Activated T-cell treated with anti-CD3 and anti-CD28 coated beads, Interleukin-2, amount 50 U/mL, for 1 hour (primary cell): ENCODE measurements at regions not wholly inside any gene's neighbourhood (a gene's known extent, or its start where the extent isn't known, plus 50 kb on each side); places are given as distances from the start of the nearest gene placed in this dataset.
A peak's percentile ranks its signal among the peaks of the same experiment; 100 is the strongest.
"Not testable (repeated sequence)": the region's sequence is repeated elsewhere in the genome, so short reads cannot be mapped to it uniquely, and the experiment has no call there.

Source experiments
- DNase-seq: peaks from one replicate; pipeline ENCODE4 v3.0.0-alpha.2; 2020

- no peak for DNase-seq
Observed at GRCh38 chr3:30305021-30305420, 301.4 kb upstream of the TGFBR2 start.

GRCh38 chr3:30306896-30307295, 299.5 kb upstream of the TGFBR2 start:
- no peak for DNase-seq

GRCh38 chr3:30307372-30307950, 298.9 kb upstream of the TGFBR2 start:
- no peak for DNase-seq

GRCh38 chr3:30308131-30308530, 298.3 kb upstream of the TGFBR2 start:
- no peak for DNase-seq

- DNase-seq: no peak
Observed at GRCh38 chr3:30309961-30310954, 296.1 kb upstream of the TGFBR2 start.

- DNase-seq: no peak
Observed at GRCh38 chr3:30311781-30312180, 294.6 kb upstream of the TGFBR2 start.

- no peak for DNase-seq
Observed at GRCh38 chr3:30313840-30314239, 292.6 kb upstream of the TGFBR2 start.

- DNase-seq: no peak
Observed at GRCh38 chr3:30314757-30315325, 291.6 kb upstream of the TGFBR2 start.

GRCh38 chr3:30315447-30315846, 291.0 kb upstream of the TGFBR2 start:
- DNase-seq: no peak

GRCh38 chr3:30317561-30317960, 288.8 kb upstream of the TGFBR2 start:
- DNase-seq: no peak

GRCh38 chr3:30318110-30318509, 288.3 kb upstream of the TGFBR2 start:
- no peak for DNase-seq

- peak; percentile 20 for DNase-seq
Observed at GRCh38 chr3:30319713-30320112, 286.7 kb upstream of the TGFBR2 start.

- DNase-seq: no peak
Observed at GRCh38 chr3:30320392-30320791, 286.0 kb upstream of the TGFBR2 start.

GRCh38 chr3:30321065-30321464, 285.3 kb upstream of the TGFBR2 start:
- DNase-seq: no peak

- DNase-seq: not testable (repeated sequence)
Observed at GRCh38 chr3:30323649-30324048, 282.8 kb upstream of the TGFBR2 start.

- no peak for DNase-seq
Observed at GRCh38 chr3:30324587-30324986, 281.8 kb upstream of the TGFBR2 start.

- not testable (repeated sequence) for DNase-seq
Observed at GRCh38 chr3:30327976-30328375, 278.4 kb upstream of the TGFBR2 start.

- DNase-seq: not testable (repeated sequence)
Observed at GRCh38 chr3:30328935-30329334, 277.5 kb upstream of the TGFBR2 start.

- DNase-seq: no peak
Observed at GRCh38 chr3:30331519-30331918, 274.9 kb upstream of the TGFBR2 start.

- no peak for DNase-seq
Observed at GRCh38 chr3:30332196-30333021, 274.0 kb upstream of the TGFBR2 start.

GRCh38 chr3:30333143-30333542, 273.3 kb upstream of the TGFBR2 start:
- DNase-seq: no peak

GRCh38 chr3:30333903-30334302, 272.5 kb upstream of the TGFBR2 start:
- no peak for DNase-seq

- no peak for DNase-seq
Observed at GRCh38 chr3:30340500-30340899, 265.9 kb upstream of the TGFBR2 start.
